CD4-positive, alpha-beta T cell treated with Interleukin-15 for 4 hours (primary cell): ENCODE measurements at regions not wholly inside any gene's neighbourhood (a gene's known extent, or its start where the extent isn't known, plus 50 kb on each side); places are given as distances from the start of the nearest gene placed in this dataset.

ENCODE experiments used
- DNase-seq: peaks from one replicate; pipeline ENCODE4 v3.0.0-alpha.2; 2020; ENCODE audit warnings: low spot score

DNA sequence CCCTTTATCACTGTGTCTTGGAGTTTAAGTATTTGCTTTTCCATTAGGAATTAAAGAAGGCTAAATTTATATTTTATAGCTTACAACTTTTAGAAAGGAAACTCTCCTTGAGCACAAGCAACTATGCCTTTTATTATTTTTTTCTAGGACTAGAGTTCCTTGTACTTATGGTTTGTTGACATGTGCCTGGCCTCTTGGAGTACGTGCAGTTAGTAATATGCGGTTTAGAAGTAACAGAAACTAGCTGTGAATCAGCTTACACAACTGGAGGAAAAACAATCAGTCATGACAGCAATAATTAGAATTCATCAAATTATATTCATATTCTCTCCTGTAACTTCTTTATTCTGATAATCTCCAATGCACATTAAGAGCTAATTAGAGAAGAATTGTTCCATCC is 428.7 kb downstream of the AEBP2 start:
- DNase-seq = no peak

DNA sequence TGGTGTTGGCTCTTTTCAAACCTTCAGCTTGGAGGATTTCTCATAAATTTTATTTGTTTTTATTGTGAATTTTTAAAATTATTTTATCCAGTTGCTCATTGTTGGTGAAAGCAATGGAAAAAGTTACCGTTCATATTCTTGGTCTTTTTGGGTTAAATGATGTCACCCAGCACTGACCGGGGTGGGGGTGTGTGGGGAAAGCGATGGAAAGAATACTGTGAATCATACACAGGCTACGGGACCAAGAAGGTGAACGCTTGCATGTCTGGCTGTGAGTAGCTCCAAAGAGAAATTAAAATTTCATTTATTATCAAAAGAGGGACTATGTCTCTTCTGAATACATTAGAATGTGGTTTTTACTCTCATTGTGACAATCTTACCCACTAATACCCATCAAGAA is 430.1 kb downstream of the AEBP2 start:
- no peak for DNase-seq

DNA sequence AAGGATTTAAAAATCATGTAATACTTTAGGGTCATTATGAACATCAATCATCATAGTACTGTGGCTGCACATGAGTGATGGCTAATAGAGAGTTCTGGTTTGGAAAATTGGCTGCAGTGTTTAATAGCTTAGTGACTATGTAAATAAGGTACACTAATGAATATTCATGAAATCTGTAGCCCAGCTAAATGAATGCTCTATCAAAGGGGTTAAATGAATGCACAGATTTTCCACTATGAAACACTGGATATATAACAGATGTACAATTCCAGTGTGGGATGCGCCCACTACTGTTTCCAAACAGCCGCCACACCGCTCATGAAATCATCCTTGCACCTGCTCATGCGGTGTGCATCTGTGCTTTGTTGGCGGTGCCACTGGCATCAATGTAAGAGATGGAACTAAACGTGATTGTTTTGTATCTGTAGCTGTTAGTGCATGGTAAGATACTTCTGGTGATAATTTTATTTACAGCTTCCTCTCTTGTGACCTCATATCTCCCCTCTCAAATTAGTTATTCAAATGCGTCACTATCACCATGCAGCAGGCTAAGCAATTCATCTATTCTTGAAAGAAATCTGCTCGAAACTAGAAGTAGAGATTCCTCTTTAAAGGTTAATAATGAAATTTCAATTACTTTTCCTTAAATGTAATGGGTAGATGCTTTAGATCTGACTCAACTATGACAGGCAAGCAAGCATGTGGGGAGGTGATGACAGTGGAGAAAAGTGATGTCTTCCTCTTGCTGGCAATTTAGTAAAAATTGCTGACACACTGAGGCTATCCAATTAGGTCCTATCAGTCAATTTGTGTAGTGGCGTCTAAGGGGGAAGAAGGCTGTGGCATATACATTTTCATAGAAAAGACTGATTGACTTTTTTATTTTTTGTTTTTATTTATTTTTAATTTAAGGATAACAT is 433.6 kb downstream of the AEBP2 start:
- no peak for DNase-seq

DNA sequence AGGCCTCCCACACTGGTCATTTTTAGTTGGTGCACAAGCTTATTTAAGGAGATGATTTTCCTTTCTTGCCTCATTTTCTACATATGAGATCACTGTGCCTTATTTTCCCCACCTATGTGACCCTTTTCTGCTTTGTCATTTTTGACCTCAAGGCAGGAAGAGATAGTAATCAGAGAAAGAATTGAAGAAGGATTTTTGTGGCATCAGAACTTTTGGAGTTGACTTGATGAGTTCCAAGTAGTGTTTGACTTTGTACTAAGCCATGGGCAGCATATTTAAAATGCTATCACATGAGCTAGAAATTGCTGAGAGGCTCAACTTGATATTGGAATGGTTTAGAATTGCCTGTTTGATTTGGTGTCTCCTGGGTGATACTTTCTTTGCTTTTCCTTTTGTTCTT is 440.8 kb downstream of the AEBP2 start:
- no peak for DNase-seq

DNA sequence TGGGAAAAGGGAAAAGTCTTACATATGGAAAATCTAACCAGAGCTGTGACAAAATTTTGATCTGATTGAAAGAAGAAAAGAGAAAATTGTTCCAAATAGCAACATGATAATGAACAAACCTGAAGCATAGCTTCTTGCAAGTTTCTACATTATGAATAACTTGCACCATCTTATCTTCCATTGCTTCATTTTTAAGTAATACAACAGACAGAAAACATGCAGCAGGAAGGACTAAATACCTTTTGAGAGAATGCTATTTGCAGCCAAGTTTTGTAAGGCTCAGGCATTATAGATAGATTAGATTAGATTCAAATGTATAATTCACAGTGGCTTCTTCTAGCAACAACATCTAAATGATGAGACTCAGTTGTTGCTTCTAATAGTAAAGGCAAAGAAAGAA is 441.4 kb downstream of the AEBP2 start:
- no peak for DNase-seq

DNA sequence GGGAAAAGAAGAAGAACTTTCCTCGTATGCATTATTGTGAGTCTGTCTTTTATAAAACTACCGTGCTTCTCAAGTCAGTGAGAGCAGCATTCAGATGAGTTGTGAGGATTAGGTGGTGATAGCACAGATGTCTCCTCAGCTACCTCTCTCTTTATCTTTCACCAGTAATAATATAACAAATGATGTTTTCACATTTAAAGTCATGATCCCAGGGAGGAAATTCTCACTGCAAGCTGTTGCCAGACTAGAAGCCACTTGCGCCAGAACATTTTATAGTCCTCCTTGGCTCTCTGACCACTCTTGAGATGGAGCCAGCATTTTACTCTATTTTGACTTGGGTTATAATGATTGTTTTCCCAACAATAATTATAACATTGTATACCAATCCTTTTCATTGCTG is 443.1 kb downstream of the AEBP2 start:
- no peak for DNase-seq

DNA sequence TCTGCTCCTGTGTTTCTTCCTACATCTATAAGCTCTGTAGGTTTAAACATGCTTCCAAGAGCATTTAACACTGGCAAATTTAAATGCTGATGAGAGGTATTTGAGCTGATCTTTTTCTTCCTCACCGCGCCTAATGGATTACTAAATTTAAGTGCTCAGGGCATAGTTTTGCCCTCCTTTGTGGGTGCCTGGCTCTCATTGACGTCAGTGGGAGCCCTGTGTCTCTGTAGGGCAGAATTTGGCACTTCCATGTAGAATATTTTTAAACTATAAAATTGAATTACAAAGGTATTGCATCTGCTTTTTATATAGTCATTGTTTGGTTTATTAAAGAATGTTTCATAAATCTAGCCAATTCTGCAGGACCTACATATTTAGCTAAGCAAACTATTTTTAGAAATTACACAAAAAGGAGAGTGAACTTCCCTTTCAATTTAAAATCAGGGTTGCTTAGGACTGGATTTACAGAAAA is 444.8 kb downstream of the AEBP2 start:
- DNase-seq = no peak

DNA sequence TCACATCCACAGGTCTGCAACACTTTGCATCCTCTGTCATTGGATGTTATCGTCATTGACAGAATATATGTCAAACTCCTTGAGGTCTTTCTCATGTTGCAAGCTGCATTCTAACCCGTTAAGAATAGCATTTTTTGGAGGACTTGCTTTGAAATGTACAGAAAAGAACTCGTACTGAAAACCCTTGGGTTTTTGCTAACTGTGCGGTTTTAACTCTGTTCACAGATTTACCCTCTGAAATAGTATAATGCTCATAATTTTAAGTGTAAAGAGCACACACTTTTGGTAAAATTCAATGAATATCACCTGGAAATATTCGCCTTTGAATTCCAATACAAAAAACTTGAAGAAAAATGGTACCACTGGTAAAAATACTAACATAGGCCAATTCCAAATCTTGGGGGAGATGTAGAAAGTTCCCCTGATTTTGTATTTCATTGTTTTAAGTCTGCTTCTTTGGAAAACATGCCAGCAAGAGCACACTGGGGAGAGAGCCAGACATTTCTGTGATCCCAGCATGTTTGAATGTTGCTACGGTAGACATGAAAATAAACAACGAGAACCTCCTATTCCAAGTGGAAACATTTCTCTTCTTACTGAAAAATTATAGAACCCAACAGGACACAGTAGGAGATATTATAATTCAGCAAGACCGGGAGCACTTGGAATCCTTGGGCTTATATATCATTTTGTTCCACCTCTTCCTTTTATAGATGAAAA is 446.0 kb downstream of the AEBP2 start:
- DNase-seq = no peak

DNA sequence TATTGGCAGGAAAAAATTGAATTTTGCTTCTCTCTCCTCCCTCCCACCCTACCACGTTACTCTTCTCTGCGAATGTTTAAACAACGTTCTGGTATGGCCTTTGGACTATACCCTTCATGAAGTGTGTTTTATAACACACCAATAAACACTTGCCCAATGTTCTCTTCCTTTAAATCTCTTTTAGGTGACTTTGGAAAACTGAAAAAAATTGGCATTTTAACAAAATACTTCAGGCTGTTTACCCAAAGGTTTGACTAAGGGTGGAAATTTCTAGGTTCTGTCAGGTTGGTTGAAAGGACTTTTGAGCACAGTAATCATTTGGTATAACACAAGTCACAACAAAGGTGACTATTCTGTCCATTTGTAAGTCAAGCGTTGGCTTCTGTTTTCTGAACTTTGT is 446.8 kb downstream of the AEBP2 start:
- no peak for DNase-seq

DNA sequence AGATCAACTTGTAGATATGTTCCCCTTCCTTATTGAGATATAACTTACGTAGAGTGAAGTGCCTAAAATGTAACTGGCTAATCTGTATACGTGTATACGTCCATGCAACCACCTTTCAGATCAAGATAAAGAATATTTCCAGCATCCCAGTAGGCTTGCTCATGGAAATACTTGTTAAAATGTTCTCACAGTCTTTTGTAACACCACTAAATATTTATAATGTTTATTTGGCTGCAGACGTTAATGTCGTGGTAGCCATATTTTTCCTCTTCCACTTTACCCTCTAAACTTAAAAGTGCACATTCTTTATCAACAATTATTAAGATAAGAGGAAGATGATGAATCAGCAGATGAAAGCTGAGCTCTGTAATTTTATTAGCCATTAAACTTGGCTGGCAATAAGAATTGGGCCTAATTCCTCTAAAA is 447.4 kb downstream of the AEBP2 start:
- no peak for DNase-seq

DNA sequence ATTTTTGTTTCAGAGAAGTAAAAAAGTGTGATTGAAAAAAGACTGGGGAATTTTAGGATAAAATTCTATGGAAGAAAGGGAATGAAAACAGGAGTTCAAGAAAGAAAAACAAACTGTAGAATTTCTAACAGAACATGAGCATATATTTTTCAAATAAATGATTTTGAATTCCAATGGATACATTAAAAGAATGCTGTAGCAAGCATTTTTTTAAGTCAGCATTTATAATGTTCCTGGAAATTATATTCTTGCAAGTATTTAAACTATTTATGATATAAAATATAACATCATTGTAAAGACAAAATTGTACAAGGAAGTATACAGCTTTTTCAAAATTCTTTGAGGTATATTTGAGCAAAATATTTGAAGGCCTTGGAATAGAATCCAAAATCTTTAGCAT is 450.7 kb downstream of the AEBP2 start:
- DNase-seq = no peak

DNA sequence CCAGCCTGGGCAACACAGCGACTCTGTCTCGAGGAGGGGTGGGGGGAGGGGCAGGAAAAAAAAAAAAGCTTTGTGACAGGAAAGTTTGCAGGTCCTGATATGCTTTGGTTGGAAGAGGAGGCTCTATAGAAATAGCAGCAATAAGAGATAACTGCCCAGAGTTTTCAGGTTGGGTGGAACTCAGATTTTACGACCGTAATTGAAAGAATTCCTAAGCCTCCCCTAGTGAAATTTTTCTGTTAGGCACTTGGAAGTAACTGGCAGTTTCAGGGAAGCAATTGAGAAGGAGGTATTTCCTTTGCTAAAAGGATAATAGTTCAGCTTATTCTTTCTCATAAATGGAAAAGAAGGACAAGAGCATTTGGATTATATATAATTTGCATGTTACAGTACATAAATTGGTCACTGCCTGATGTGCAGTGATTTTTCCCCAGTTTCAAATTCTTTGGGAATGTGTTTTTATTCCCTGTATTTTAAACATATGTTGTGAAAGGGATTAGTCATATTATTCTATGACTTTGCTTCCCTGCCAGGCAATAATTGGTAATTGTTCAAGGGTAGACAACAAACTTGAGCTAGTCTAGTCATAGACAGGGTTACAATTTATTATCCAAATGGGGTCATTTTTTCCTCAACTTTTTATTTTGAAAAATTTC is 452.8 kb downstream of the AEBP2 start:
- no peak for DNase-seq

DNA sequence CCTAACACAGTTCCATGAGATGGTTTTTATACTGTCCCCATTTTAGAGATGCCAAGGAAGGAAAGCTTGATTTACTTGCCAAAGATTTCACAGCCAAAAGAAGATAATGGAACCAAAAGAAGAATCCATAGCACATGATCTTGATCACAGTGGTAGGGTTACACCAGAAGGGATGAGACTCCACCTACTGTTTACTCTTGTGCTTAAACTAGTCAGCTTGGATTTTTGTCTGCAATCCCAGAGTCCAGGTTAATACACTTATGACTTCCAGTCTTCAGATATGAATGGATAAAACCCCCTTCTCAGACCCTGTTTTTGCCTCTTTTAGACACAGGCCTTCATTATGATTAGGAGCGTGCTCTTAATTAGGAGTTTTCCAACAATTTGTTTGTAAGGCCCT is 454.2 kb downstream of the AEBP2 start:
- DNase-seq = no peak

DNA sequence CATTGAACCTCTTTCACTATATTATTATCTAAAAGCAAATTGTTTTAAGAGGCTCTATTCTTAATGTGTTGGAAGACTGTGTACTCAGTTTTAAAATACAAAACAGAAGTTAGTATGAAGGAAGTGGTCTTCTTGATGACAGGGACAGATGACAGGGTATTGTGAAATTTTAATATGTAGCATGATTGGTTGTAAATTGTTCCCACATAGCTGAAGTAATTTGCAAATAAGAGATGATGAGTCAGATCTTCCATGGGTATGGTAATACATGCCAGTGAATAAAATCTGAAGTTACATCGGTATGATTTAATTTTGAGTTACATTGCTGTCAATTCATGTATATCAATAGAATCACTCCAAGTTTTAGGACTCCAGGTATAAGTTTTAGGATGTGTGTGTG is 454.8 kb downstream of the AEBP2 start:
- DNase-seq = no peak

DNA sequence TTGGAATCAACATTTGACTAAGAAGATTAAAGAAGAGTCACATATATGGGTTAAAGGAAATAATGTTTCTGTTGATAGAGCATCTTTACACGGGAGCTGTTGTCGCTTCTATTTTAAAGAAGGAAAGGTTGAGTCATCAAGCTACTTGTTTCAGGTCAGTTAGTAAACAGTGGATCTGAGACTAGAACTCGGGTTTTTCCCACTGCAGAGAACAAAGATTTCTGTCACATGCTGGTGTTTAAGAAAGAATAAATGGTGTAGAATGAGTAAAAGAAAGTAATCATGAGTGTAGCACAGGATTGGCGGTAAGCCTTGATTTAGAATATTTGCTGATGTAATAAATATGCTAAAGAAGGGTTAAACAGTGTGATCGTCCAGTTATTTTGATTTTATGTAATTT is 455.5 kb downstream of the AEBP2 start:
- DNase-seq = no peak

DNA sequence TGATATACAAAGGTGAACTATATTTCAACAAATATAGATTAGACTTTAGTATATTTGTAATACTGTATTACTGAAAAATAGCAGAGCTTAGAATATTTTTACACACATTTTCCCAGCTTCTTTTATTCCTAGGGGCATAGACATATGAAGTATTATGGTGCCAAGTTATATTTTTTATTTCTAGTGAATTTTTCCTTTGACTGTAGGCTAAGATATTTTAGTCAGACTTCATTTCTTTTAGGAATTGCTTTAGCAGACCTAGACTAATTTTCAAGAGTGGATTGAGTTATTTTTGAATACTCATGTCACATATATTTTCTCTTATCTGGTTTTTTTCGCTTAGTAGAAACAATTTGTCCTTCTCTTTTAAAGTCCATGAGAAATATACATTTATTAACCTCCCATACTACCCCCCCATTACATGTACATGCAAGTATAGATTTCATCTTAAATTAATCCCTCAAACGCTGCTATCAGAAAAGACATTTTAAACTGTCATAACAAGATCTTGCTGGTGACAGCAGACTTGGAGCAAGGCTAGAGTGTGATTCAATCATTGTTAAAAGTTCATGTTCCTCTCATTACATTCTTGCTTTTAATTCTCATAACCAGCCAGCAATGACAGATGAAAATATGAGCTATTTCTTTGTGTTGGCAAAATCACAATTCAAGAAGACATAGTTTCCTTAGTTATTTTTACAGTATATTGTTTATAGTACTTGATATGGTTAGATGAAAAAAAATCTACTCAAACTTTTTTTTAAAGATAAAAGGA is 456.1 kb downstream of the AEBP2 start:
- no peak for DNase-seq

DNA sequence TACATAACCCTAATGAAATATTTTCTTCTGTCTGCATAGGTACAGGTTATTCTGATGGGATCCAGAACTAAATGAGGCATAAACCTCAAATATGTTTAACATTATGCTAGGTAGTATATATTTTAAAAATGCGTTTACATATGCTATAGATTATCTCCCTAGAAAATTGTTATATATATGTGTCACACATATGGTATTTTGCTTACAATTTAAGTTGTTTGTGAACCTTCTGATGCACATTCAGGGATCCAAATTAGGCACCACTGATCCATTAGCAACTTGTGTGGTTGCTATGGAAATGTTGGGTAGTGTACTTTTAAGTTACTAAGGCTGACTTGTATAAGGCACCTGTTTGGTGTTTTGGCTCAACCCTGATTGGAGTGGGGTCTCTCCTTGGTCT is 456.7 kb downstream of the AEBP2 start:
- DNase-seq = no peak

DNA sequence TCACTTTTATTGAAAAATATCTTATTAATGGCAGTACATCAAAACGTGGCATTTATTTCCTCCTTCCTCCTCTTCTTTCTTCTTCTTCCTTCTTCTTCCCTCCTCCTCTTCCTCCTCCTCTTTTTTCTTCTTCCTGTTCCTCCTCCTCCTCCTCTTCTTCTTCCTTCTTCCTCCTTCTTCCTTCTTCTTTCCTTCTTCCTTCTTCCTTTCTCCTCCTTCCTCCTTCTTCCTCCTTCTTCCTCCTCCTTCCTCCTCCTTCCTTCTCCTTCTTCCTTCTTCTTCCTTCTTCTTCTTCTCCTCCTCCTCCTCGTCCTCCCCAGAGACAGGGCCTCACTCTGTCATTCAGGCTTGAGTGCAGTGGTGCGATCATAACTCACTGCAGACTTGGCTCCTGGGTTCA is 457.2 kb downstream of the AEBP2 start:
- DNase-seq = no peak

DNA sequence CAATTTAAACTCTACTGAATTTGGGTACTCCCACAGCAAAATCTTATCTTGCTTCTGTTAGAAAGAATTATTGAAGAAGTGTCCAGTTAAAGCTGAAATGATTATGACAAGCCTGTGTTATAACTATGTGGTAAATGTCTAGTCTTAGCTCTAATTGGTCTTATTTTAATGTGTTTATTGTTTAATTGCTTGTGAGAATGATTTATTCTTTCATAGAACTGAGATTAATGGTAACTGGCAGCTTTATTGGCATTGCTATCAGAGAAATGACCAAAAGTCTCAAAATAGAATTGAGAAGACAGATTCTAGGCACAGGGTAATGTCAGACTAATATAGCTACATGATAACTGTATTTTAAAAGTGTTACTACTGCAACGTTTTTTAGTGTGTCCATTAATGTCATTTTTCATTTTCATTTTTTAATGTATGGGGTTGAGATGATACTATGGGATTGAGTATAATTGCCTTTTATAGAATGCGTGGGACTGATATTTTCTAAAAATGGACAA is 458.7 kb downstream of the AEBP2 start:
- no peak for DNase-seq

DNA sequence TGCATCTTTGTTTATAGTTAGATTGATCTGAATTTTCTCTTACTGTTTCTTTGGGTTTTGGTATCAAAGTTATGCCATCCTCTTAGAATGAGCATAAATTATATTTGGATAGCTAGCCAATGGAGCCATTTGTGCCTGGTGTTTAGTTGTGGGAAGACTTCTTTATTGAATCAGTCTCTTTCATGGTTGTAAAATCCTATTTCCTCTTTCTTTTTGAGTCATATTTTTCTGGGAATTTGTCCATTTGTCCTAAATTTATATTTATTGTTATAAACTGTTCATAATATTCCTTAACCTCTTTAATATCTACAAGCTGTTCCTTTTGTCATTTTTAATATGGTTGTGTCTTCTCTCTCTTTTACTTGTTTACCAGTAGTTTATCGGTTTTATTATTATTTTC is 462.5 kb downstream of the AEBP2 start:
- no peak for DNase-seq

DNA sequence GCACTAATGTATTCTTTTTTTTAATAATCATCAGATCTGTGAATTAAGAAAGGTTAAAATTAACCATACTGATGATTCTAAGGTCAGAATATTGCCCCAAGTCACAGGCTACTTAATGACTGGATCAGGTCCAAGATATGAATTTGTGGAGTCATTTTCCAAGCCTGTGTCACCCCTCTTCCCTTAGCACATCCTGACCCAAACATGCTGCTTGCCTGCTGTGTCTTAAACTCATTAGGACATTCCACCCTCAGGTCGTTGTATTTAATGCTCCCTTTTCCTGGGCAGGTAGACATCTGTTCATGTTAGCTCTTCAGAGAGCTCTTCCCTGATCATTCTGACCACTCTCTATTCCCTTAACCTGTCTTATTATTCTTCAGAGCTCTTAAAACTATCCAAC is 463.5 kb upstream of the PDE3A start:
- no peak for DNase-seq

DNA sequence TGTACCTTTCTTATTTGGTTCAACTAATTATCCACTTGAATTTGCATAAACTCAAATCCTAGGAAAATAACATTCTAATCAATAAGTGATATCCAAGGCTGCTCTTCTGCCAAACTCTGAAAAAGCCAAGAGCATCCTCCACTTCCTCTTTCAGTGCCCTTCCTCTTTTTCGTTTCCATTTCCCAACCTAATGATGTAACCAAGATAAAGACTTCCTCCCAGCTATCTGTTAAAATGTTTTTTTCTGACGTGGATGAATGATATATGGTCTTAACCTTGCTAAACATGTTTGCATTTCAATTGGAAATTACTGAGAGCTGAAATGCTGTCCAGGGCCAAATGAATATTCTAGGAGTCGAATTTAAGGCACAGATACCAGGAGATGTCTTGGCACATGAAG is 459.5 kb upstream of the PDE3A start:
- DNase-seq = no peak
